ENCODE measurements at regions not wholly inside any gene's neighbourhood (a gene's known extent, or its start where the extent isn't known, plus 50 kb on each side); places are given as distances from the start of the nearest gene placed in this dataset.
A peak's percentile ranks its signal among the peaks of the same experiment; 100 is the strongest.

GRCh38 chr20:24870057-24870456, 79.0 kb upstream of the CST7 start:
- peaks cover 0 to 9% (median 0%) of the 10 kb centered on the region in 11 experiments; a peak in 1 of 22 replicates for H3K36me3 ChIP-seq
- no peak for TF ChIP-seq Cebpa-rat (IDR thresholded peaks at IDR 0.05)

GRCh38 chr20:24870881-24871280, 78.2 kb upstream of the CST7 start:
- no peak for TF ChIP-seq Cebpa-rat (IDR thresholded peaks at IDR 0.05)
- Histone ChIP-seq H3K27me3 (peaks cover 0 to 15% (median 0%) of the 10 kb centered on the region in 11 experiments; a peak in 4 of 22 replicates), H3K4me2 (peak overlapping the region; percentile 88 to 98 (median 93)), H3K27ac (no peak overlapping the region), H3K4me3 (no peak overlapping the region), H3K36me3 (peaks cover 0 to 2% (median 0%) of the 10 kb centered on the region in 11 experiments; a peak in 1 of 22 replicates), H3K9me3 (replicated peaks in 1 of 11) (peaks cover 11 to 21% (median 15%) of the 10 kb centered on the region in 11 experiments), H3K9ac (peak overlapping the region in 1 of 11 experiments; percentile 49; a peak in 1 of 22 replicates), H3K4me1 (peaks cover 30 to 44% (median 35%) of the 10 kb centered on the region in 10 experiments), H4K20me1 (0 out of 22 replicates have a peak, but pooled peaks cover 0 to 6% (median 0%) of the 10 kb centered on the region in 11 experiments)

More at GRCh38 chr20:24870057-24870456, 79.0 kb upstream of the CST7 start:
- Histone ChIP-seq H3K27ac (no peak overlapping the region), H3K9me3 (replicated peaks in 1 of 11) (peaks cover 19 to 29% (median 23%) of the 10 kb centered on the region in 11 experiments), H3K9ac (no peak overlapping the region), H3K4me1 (peaks cover 30 to 44% (median 35%) of the 10 kb centered on the region in 10 experiments), H4K20me1 (0 out of 22 replicates have a peak, but pooled peaks cover 0 to 6% (median 0%) of the 10 kb centered on the region in 11 experiments), H3K4me2 (no peak overlapping the region), H3K27me3 (peaks cover 0 to 15% (median 0%) of the 10 kb centered on the region in 11 experiments; a peak in 4 of 22 replicates), H3K4me3 (no peak overlapping the region)

- Histone ChIP-seq H3K4me3 (no peak overlapping the region; a peak in 1 of 20 replicates), H3K9ac (peak overlapping the region in 3 of 11 experiments; percentile 26 to 49 (median 47); a peak in 3 of 22 replicates), H3K36me3 (no peaks in the 10 kb centered on the region), H3K9me3 (replicated peaks in 1 of 11) (peaks cover 3 to 14% (median 7%) of the 10 kb centered on the region in 11 experiments; a peak in 20 of 22 replicates), H3K4me1 (peaks cover 30 to 44% (median 35%) of the 10 kb centered on the region in 10 experiments), H3K27me3 (peaks cover 0 to 15% (median 0%) of the 10 kb centered on the region in 11 experiments; a peak in 4 of 22 replicates), H4K20me1 (0 out of 22 replicates have a peak, but pooled peaks cover 0 to 6% (median 0%) of the 10 kb centered on the region in 11 experiments), H3K27ac (peak overlapping the region in 1 of 11 experiments; percentile 19; a peak in 1 of 22 replicates), H3K4me2 (peak overlapping the region; percentile 88 to 98 (median 93))
- TF ChIP-seq Cebpa-rat (IDR thresholded peaks at IDR 0.05): no peak
These were observed 77.4 kb upstream of the CST7 start for GRCh38 chr20:24871480-24872213.

GRCh38 chr20:24872291-24873024, 76.6 kb upstream of the CST7 start:
- Histone ChIP-seq H3K27ac (peak overlapping the region in 5 of 11 experiments; percentile 1 to 32 (median 22); a peak in 1 of 22 replicates), H3K4me2 (peak overlapping the region; percentile 88 to 98 (median 93)), H3K9me3 (replicated peaks in 1 of 11) (peaks cover 0 to 6% (median 0%) of the 10 kb centered on the region in 11 experiments; a peak in 4 of 22 replicates), H3K4me1 (peaks cover 30 to 44% (median 35%) of the 10 kb centered on the region in 10 experiments), H3K9ac (peak overlapping the region in 7 of 11 experiments; percentile 26 to 49 (median 39); a peak in 9 of 22 replicates), H3K36me3 (no peaks in the 10 kb centered on the region), H4K20me1 (0 out of 22 replicates have a peak, but pooled peaks cover 0 to 6% (median 0%) of the 10 kb centered on the region in 11 experiments), H3K4me3 (peak overlapping the region in 6 of 10 experiments; percentile 26 to 55 (median 34); a peak in 7 of 20 replicates), H3K27me3 (peaks cover 0 to 15% (median 0%) of the 10 kb centered on the region in 11 experiments; a peak in 4 of 22 replicates)
- TF ChIP-seq Cebpa-rat (IDR thresholded peaks at IDR 0.05): no peak

GRCh38 chr20:24873025-24873620, 75.9 kb upstream of the CST7 start:
- no peaks in the 10 kb centered on the region for H3K36me3 ChIP-seq
- H4K20me1 ChIP-seq: 0 out of 22 replicates have a peak, but pooled peaks cover 0 to 6% (median 0%) of the 10 kb centered on the region in 11 experiments
- peak overlapping the region in 8 of 10 experiments; percentile 26 to 55 (median 34); a peak in 12 of 20 replicates for H3K4me3 ChIP-seq
- peaks cover 30 to 44% (median 35%) of the 10 kb centered on the region in 10 experiments for H3K4me1 ChIP-seq
- H3K9me3 ChIP-seq (replicated peaks in 1 of 11): no peaks in the 10 kb centered on the region
- H3K4me2 ChIP-seq: peak overlapping the region; percentile 88 to 98 (median 93)
- TF ChIP-seq Cebpa-rat (IDR thresholded peaks at IDR 0.05): no peak
- peak overlapping the region in 5 of 11 experiments; percentile 1 to 32 (median 22); a peak in 2 of 22 replicates for H3K27ac ChIP-seq
- H3K27me3 ChIP-seq: peaks cover 0 to 15% (median 0%) of the 10 kb centered on the region in 11 experiments; a peak in 4 of 22 replicates
- H3K9ac ChIP-seq: peak overlapping the region in 9 of 11 experiments; percentile 18 to 49 (median 39); a peak in 13 of 22 replicates

- Histone ChIP-seq H3K4me2 (no peak overlapping the region), H3K4me3 (no peak overlapping the region), H3K36me3 (no peaks in the 10 kb centered on the region), H3K9ac (no peak overlapping the region), H3K9me3 (replicated peaks in 1 of 11) (no peaks in the 10 kb centered on the region), H3K27ac (no peak overlapping the region), H4K20me1 (0 out of 22 replicates have a peak, but pooled peaks cover 0 to 6% (median 0%) of the 10 kb centered on the region in 11 experiments), H3K4me1 (peaks cover 30 to 44% (median 35%) of the 10 kb centered on the region in 10 experiments), H3K27me3 (peaks cover 0 to 15% (median 0%) of the 10 kb centered on the region in 11 experiments; a peak in 4 of 22 replicates)
- TF ChIP-seq Cebpa-rat (IDR thresholded peaks at IDR 0.05): no peak
These were observed 74.0 kb upstream of the CST7 start for GRCh38 chr20:24875078-24875477.

- TF ChIP-seq Cebpa-rat (IDR thresholded peaks at IDR 0.05): no peak
These were observed 71.4 kb upstream of the CST7 start for GRCh38 chr20:24877652-24878051.

GRCh38 chr20:24878657-24879056, 70.4 kb upstream of the CST7 start:
- TF ChIP-seq Cebpa-rat (IDR thresholded peaks at IDR 0.05): no peak
- no peak overlapping the region for H3K4me3 ChIP-seq

More at GRCh38 chr20:24877652-24878051, 71.4 kb upstream of the CST7 start:
- Histone ChIP-seq H3K9ac (no peak overlapping the region), H3K27me3 (peaks cover 0 to 6% (median 0%) of the 10 kb centered on the region in 11 experiments; a peak in 4 of 22 replicates), H3K4me2 (no peak overlapping the region), H3K4me1 (peaks cover 12 to 23% (median 13%) of the 10 kb centered on the region in 10 experiments), H3K27ac (no peak overlapping the region), H4K20me1 (0 out of 22 replicates have a peak, but pooled peaks cover 0 to 2% (median 0%) of the 10 kb centered on the region in 11 experiments), H3K4me3 (no peak overlapping the region), H3K36me3 (no peaks in the 10 kb centered on the region), H3K9me3 (replicated peaks in 1 of 11) (peaks cover 0 to 5% (median 2%) of the 10 kb centered on the region in 11 experiments; a peak in 9 of 22 replicates)

More at GRCh38 chr20:24878657-24879056, 70.4 kb upstream of the CST7 start:
- Histone ChIP-seq H3K4me2 (no peak overlapping the region), H3K27me3 (no peaks in the 10 kb centered on the region), H3K9ac (no peak overlapping the region), H3K36me3 (no peaks in the 10 kb centered on the region), H3K4me1 (peaks cover 1 to 12% (median 3%) of the 10 kb centered on the region in 10 experiments; a peak in 18 of 20 replicates), H4K20me1 (no peaks in the 10 kb centered on the region), H3K9me3 (replicated peaks in 1 of 11) (peaks cover 9 to 15% (median 12%) of the 10 kb centered on the region in 11 experiments; a peak in 19 of 22 replicates), H3K27ac (no peak overlapping the region)

Data from BLaER1 treated with 17β-estradiol and CSF1 and Interleukin-3, amounts not matched to agents 10 nM and 100 nM (cell line).